HG03039 (cell line): ENCODE measurements at regions not wholly inside any gene's neighbourhood (a gene's known extent, or its start where the extent isn't known, plus 50 kb on each side); places are given as distances from the start of the nearest gene placed in this dataset.
"Not testable (repeated sequence)": the region's sequence is repeated elsewhere in the genome, so short reads cannot be mapped to it uniquely, and the experiment has no call there.

Experiments
- ATAC-seq: cut with Tn5 transposase; IDR thresholded peaks from one replicate; pipeline ENCODE4 v1.9.1; 2021; ENCODE audit warnings: mild to moderate bottlenecking, moderate library complexity; ENCODE audit not compliant: unreplicated experiment

GRCh38 chr1:219863816-219864215, 64.5 kb downstream of the SLC30A10 start:
- ATAC-seq: not testable (repeated sequence)

GRCh38 chr1:219862366-219862765, 66.0 kb downstream of the SLC30A10 start:
- no peak for ATAC-seq

- ATAC-seq: no peak
These were observed 69.4 kb downstream of the SLC30A10 start for GRCh38 chr1:219858980-219859379.

- no peak for ATAC-seq
These were observed 81.0 kb downstream of the SLC30A10 start for GRCh38 chr1:219847215-219847855.

GRCh38 chr1:219839595-219839994, 88.8 kb downstream of the SLC30A10 start:
- not testable (repeated sequence) for ATAC-seq

- no peak for ATAC-seq
These were observed 90.4 kb downstream of the SLC30A10 start for GRCh38 chr1:219837994-219838294.

- ATAC-seq: no peak
These were observed 90.9 kb downstream of the SLC30A10 start for GRCh38 chr1:219837274-219837993.

GRCh38 chr1:219834314-219834917, 93.9 kb downstream of the SLC30A10 start:
- ATAC-seq: no peak

GRCh38 chr1:219833214-219833815, 95.0 kb downstream of the SLC30A10 start:
- no peak for ATAC-seq

GRCh38 chr1:219826290-219826689, 102.1 kb downstream of the SLC30A10 start:
- ATAC-seq: no peak

- ATAC-seq: no peak
These were observed 103.0 kb downstream of the SLC30A10 start for GRCh38 chr1:219825355-219825754.

GRCh38 chr1:219824338-219824737, 104.0 kb downstream of the SLC30A10 start:
- ATAC-seq: no peak

GRCh38 chr1:219820551-219820950, 107.8 kb downstream of the SLC30A10 start:
- ATAC-seq: no peak

GRCh38 chr1:219817914-219818313, 110.4 kb downstream of the SLC30A10 start:
- ATAC-seq: no peak

- ATAC-seq: no peak
These were observed 115.1 kb downstream of the SLC30A10 start for GRCh38 chr1:219813294-219813693.

- ATAC-seq: peak; percentile 85
These were observed 115.7 kb downstream of the SLC30A10 start for GRCh38 chr1:219812491-219813203.

- ATAC-seq: no peak
These were observed 116.3 kb downstream of the SLC30A10 start for GRCh38 chr1:219812086-219812485.

GRCh38 chr1:219810451-219810850, 117.9 kb downstream of the SLC30A10 start:
- ATAC-seq: no peak

- no peak for ATAC-seq
These were observed 119.6 kb downstream of the SLC30A10 start for GRCh38 chr1:219808790-219809189.

GRCh38 chr1:219806642-219807041, 121.7 kb downstream of the SLC30A10 start:
- ATAC-seq: no peak

GRCh38 chr1:219806020-219806419, 122.3 kb downstream of the SLC30A10 start:
- ATAC-seq: no peak
